HG02759 (cell line): ENCODE measurements at regions not wholly inside any gene's neighbourhood (a gene's known extent, or its start where the extent isn't known, plus 50 kb on each side); places are given as distances from the start of the nearest gene placed in this dataset.

Source experiments
- ATAC-seq: cut with Tn5 transposase; IDR thresholded peaks from one replicate; pipeline ENCODE4 v1.9.1; 2021; ENCODE audit warnings: mild to moderate bottlenecking, moderate library complexity; ENCODE audit not compliant: unreplicated experiment

GRCh38 chr4:110770353-110770752 is 147.5 kb upstream of the PITX2 start:
- ATAC-seq = no peak

- ATAC-seq = no peak
These were observed 155.6 kb upstream of the PITX2 start for GRCh38 chr4:110778521-110778920.

GRCh38 chr4:110780538-110780937 is 157.7 kb upstream of the PITX2 start:
- ATAC-seq = no peak

- no peak for ATAC-seq
These were observed 159.1 kb upstream of the PITX2 start for GRCh38 chr4:110781944-110782343.

- no peak for ATAC-seq
These were observed 164.2 kb upstream of the PITX2 start for GRCh38 chr4:110787109-110787508.

GRCh38 chr4:110787707-110788106 is 164.8 kb upstream of the PITX2 start:
- no peak for ATAC-seq

GRCh38 chr4:110788302-110788701 is 165.4 kb upstream of the PITX2 start:
- ATAC-seq = no peak

GRCh38 chr4:110792036-110792435 is 169.2 kb upstream of the PITX2 start:
- ATAC-seq = no peak

GRCh38 chr4:110793381-110793801 is 170.5 kb upstream of the PITX2 start:
- ATAC-seq = no peak

- ATAC-seq = no peak
These were observed 171.1 kb upstream of the PITX2 start for GRCh38 chr4:110793890-110794554.

GRCh38 chr4:110795971-110796370 is 173.1 kb upstream of the PITX2 start:
- no peak for ATAC-seq

- ATAC-seq = no peak
These were observed 174.6 kb upstream of the PITX2 start for GRCh38 chr4:110797486-110797885.

GRCh38 chr4:110798687-110799086 is 175.8 kb upstream of the PITX2 start:
- no peak for ATAC-seq

GRCh38 chr4:110799211-110799610 is 176.3 kb upstream of the PITX2 start:
- ATAC-seq = no peak

- no peak for ATAC-seq
These were observed 178.7 kb upstream of the PITX2 start for GRCh38 chr4:110801591-110801990.

GRCh38 chr4:110808351-110808878 is 185.5 kb upstream of the PITX2 start:
- ATAC-seq = peak; percentile 95

GRCh38 chr4:110815950-110816349 is 193.1 kb upstream of the PITX2 start:
- ATAC-seq = no peak

- ATAC-seq = no peak
These were observed 193.5 kb upstream of the PITX2 start for GRCh38 chr4:110816367-110816766.

GRCh38 chr4:110821186-110821585 is 198.3 kb upstream of the PITX2 start:
- ATAC-seq = no peak

GRCh38 chr4:110823251-110823650 is 200.4 kb upstream of the PITX2 start:
- ATAC-seq = peak; percentile 84

GRCh38 chr4:110824344-110824743 is 201.5 kb upstream of the PITX2 start:
- no peak for ATAC-seq

GRCh38 chr4:110826656-110827055 is 203.8 kb upstream of the PITX2 start:
- no peak for ATAC-seq

GRCh38 chr4:110830461-110830860 is 207.6 kb upstream of the PITX2 start:
- ATAC-seq = no peak
